HT1080 (cell line): ENCODE measurements at regions not wholly inside any gene's neighbourhood (a gene's known extent, or its start where the extent isn't known, plus 50 kb on each side); places are given as distances from the start of the nearest gene placed in this dataset.

Experiments used
- DNase-seq: peaks from one replicate; pipeline ENCODE4 v3.0.0-alpha.2; 2015; ENCODE audit warnings: low read depth

- no peak for DNase-seq
These were observed 607.3 kb downstream of the NCAM2 start for GRCh38 chr21:21605521-21605920.

- no peak for DNase-seq
These were observed 607.8 kb downstream of the NCAM2 start for GRCh38 chr21:21606041-21606440.

- DNase-seq = peak; percentile 86
These were observed 614.3 kb downstream of the NCAM2 start for GRCh38 chr21:21612466-21612865.

- no peak for DNase-seq
These were observed 616.8 kb downstream of the NCAM2 start for GRCh38 chr21:21614966-21615365.

- no peak for DNase-seq
These were observed 624.4 kb downstream of the NCAM2 start for GRCh38 chr21:21622460-21623234.

- DNase-seq = peak; percentile 8
These were observed 626.5 kb downstream of the NCAM2 start for GRCh38 chr21:21624674-21625073.

GRCh38 chr21:21631961-21632360 lies 633.8 kb downstream of the NCAM2 start:
- DNase-seq = peak; percentile 16

- no peak for DNase-seq
These were observed 634.7 kb downstream of the NCAM2 start for GRCh38 chr21:21632926-21633325.

- no peak for DNase-seq
These were observed 663.5 kb downstream of the NCAM2 start for GRCh38 chr21:21661741-21662140.

- DNase-seq = no peak
These were observed 664.6 kb downstream of the NCAM2 start for GRCh38 chr21:21662776-21663175.

GRCh38 chr21:21664871-21665270 lies 666.7 kb downstream of the NCAM2 start:
- DNase-seq = no peak

GRCh38 chr21:21666689-21667088 lies 668.5 kb downstream of the NCAM2 start:
- DNase-seq = no peak

- no peak for DNase-seq
These were observed 670.0 kb downstream of the NCAM2 start for GRCh38 chr21:21668198-21668597.

GRCh38 chr21:21673959-21674358 lies 675.8 kb downstream of the NCAM2 start:
- DNase-seq = no peak

GRCh38 chr21:21675601-21676000 lies 677.4 kb downstream of the NCAM2 start:
- no peak for DNase-seq

GRCh38 chr21:21682172-21682571 lies 684.0 kb downstream of the NCAM2 start:
- DNase-seq = peak; percentile 56

- peak; percentile 26 for DNase-seq
These were observed 690.7 kb downstream of the NCAM2 start for GRCh38 chr21:21688889-21689288.

GRCh38 chr21:21690068-21690665 lies 692.0 kb downstream of the NCAM2 start:
- DNase-seq = no peak

GRCh38 chr21:21712748-21713520 lies 714.7 kb downstream of the NCAM2 start:
- DNase-seq = peak; percentile 43

GRCh38 chr21:21713651-21714180 lies 715.5 kb downstream of the NCAM2 start:
- peak; percentile 42 for DNase-seq

- DNase-seq = peak; percentile 82
These were observed 716.2 kb downstream of the NCAM2 start for GRCh38 chr21:21714426-21714825.
